DMS53 treated with DMSO at 0.1 percent for 48 hours (cell line): ENCODE measurements at regions not wholly inside any gene's neighbourhood (a gene's known extent, or its start where the extent isn't known, plus 50 kb on each side); places are given as distances from the start of the nearest gene placed in this dataset.

Source experiments
- DNase-seq: peaks from one replicate; lab custom pipeline; 2025; ENCODE audit not compliant: unreplicated experiment; lab: John Stamatoyannopoulos, UW

DNA sequence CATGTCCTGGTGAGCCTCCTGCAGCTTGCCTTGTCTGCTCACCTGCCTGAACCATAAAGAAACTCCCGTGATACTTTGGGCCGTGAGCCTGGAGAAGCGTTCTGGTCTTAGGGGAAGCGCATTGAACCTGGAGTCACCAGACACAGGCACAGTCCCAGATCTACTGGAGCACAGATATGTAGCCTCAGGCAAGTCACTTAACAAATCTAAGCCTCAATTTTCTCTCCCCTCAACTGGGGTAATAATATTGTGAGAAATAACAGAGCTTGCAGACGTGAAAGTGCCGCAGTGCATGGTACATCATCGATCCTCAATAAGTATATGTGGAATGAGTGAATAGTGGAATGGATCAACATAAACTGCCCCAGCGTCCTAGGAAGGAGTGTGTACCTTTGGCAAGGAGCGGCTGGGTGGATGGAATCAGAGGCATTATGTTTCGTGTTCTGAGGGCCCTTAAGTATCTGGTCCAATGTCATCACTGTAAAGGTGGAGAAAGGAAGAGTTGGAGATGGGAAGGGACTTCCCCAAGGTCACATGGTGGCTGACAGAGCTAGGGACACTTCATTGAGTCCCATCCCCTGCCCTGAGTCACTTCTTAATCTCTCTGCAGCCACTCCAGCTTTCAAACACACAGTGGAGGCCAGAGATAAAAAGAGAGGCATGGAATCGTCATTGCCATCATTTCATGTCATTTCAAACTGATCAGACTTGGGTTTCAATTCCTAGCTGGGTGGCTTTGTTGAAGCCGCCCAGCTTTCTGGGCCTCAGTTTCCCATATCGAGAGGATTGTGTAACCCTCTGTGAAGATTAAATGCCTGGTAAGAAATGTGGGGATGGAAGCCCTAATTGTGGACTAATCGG is 172.4 kb downstream of the DDX1 start:
- DNase-seq = no peak

DNA sequence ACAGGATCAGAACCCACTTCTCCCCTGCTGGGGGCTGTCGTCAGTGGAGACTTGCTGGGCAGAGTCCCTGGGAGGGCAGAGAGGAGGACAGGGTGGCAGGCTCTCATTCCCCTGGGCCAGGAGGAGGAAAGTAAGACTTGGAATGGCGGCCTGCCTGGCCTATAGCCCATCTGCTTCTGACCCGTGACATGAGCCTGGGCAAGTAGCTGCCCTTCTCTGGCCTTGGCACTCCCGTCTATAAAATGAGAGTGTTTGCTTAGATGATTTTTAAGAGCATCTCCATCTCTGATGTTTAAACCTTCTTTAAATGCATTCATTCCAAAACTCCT is 173.0 kb downstream of the DDX1 start:
- DNase-seq = no peak

DNA sequence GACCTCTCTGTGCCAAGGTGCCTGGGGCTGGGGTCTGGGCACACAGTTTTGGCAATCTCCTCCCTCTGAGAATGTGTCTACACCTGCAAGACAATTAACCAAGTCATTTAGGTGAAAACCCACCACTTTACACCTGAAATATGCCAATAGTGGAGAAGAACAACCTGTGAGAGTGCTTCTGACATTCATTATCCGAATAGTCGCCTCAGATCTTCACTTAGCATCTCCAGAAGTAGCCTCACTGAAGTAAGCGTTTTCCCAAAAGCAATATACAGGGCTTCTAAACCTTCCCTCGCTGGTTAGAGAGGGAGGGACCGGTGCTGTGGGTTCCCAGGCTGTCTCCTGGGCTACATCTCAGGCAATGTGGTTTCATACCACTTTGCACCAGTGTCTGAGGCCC is 173.5 kb downstream of the DDX1 start:
- no peak for DNase-seq

DNA sequence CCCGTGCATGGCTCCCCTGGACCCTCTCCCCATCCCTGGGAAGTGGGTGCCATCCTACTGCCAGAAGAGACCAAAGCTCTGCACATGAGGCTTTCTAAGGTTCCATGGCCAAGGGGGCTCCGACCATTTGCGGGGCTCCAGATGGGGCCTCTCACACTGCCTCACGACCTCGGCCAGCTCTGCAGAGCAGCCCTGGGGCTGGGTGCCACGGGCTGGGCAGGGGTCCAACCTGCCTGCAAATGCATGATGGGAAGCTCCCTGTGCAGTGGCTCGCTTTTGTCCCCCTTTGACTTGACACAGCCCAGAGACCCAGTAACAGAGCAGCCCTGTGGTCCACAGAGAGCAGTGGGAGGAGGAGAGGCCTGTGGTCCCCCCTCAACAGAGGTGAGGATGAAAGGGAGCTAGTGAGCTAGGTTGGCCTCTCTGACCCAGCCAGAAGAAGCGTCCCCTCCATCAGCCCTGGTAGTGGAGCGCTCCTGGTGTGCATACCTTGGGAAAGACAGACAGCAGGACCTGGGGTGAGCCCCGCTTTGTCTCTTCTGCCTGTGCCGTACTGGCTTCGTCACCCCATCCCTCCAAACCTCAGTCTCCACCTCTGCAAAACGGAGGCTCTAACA is 174.1 kb downstream of the DDX1 start:
- DNase-seq = no peak

DNA sequence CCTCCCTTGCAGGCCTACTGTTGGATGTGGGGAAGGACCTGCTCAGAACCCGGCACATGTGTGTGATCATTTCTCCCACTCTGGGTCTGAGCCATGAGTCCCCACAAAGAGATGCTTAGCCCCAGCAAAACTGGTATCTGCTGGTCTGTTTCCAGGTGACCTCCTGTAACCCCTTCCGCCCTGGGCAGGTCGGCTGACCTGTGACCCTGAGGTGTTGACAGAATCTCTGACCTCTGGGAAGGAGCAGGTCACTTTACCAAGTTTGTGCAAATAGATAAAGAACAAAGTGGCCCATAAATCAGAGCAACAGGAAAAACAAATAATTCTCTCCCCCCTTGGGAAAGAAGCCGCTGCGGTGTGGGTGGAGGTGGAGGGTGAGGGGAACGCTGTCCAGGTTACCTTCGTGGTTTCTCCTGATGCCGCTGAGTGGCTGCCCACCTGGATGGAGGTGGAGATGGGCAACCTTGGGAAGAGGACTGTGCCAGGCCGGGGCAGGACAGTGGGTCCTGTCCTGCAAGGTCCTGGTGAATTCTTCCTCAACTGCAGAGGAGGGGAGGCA is 174.0 kb upstream of the MYCN start:
- no peak for DNase-seq

DNA sequence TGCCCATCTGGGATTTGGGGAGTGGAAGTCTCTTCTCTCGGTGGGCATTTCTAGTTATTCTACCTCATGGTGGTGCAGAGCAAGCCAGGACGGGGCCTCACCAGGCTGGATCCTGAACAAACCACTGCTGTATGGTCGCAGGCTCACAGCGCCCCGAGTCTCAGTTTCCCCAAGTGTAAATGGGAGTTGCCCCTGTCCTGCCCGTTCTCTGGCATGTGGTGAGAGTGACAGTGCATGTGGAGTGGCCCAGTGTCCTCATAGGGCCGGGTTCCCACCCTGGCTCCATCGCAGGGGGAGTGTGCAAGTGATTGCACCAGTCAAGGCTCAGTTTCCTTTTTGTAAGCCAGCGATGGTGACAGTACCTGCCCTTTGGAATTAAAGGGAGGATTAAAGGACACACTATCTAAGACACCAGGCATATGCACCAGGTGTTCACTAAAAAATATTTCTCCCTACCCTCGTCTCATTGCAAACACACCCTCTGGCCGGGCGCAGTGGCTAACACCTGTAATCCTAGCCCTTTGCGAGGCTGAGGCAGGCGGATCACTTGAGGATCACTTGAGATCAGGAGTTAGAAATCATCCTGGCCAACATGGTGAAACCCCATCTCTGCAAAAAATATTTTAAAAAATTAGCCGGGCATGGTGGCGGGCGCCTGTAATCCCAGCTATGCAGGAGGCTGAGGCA is 173.3 kb upstream of the MYCN start:
- DNase-seq = no peak

DNA sequence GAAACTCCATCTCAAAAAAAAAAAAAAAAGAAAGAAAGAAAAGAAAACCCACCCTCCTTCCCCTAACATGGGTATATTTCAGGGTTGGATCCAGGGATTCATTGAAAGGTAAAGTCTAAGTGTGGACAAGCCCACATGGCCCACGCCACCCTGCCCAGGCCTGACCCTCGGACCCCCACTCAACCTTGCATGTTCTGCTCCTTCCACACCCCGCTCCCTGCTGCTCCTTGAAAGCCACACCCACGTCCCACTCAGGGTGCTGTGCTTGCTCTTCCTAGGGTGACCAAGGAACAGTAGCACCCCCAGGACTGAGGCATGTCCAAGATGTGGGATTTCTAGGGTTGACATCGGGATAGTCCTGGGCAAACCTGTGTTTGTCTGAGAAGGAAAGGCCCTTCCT is 172.7 kb upstream of the MYCN start:
- DNase-seq = no peak

DNA sequence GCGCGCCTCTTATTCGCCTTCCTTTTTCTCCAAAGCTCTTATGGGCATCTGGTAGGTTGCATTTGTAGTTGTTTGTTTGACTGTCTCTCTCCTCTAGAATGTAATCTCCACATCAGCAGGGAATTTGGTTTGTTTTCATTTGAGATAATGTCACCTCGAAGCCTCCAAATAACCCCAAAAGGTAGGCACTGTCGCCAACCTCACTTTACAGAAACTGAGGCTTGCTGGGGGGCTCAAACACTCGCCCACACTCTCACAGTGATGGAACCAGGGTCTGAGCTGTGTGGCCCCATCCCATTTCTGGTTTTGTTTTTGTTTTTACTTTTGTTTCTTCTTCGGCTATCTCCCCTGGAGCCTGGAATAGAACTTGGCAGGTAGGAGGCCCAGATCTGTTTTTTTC is 172.2 kb upstream of the MYCN start:
- DNase-seq = no peak

DNA sequence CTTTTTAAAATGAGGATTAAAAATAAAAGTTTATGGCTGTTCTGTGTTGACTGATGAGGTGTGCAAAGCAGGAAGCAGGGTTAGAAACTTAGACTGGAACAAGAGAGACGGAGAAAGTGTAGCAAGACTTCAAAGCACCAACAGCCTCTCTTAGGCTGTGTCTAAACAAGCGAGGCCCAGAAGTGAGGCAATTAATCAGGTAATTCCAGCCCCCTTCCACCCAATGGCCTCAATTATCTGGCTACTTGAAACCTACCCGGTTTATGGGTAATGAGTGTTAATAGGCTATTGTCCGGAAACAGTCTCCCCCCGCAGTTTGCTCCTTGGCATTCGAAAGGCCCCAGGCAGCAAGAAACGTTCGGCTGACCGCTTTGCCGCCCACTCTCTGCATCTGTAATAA is 171.7 kb upstream of the MYCN start:
- no peak for DNase-seq

DNA sequence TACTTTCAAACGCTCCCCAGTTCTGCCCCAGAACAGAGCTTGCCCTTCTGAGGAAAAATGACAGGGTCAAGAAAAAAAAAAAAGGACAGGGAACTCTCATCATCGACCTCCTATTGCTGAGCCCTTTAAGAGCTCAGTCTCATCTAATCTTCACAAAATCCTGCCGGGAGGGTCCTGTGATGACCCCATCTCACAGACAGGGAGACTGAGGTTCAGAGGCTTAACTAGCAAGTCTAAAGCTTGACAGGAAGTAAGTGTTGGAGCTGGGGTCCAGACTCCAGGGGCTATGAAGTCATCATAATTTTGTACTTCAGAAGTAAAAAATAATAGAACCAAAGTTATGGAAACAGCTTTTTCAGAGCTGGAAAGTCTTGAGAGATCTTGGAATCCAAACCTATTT is 171.1 kb upstream of the MYCN start:
- no peak for DNase-seq

DNA sequence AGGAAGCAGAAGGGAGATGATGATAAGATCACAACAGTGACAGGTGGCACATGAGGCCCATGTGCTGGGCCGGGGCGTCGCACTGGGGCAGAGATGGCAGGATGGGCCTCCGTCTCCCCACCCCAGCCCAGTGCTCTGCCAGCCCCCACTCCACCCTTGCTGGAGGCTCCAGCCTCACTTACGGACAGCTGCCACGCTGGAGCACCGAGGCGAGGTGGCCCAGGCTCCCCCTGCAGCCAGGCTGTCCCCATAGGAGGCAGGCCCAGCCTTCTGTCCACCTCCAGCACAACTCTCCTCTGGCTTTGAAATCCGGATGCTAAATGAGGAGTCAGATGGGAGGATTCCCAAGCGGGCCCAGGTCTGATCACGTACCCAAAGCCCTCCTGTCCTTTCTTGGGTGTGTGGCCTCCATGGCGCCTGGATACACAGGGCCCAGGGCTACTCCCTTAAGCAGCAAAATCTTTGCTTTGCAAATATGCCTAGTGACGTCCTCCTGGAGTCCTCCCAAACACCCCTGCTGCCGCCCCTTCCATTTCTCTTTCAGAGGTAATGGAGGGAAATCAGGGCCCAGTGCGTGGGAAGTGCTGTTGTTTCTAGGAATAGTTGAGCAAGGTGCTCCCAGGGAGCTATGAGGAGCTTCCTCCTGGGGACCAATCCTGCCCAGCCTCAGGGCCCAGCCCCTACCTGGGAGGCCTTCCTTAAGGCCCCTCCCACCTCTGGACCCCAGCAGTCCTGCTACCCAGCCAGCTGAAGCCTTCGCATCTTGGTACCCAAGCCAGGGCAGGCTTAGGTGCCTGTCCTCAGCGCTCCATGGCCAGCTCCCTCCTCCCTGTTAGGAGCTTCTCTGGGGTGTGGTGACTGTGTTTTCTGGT is 170.4 kb upstream of the MYCN start:
- DNase-seq = no peak

DNA sequence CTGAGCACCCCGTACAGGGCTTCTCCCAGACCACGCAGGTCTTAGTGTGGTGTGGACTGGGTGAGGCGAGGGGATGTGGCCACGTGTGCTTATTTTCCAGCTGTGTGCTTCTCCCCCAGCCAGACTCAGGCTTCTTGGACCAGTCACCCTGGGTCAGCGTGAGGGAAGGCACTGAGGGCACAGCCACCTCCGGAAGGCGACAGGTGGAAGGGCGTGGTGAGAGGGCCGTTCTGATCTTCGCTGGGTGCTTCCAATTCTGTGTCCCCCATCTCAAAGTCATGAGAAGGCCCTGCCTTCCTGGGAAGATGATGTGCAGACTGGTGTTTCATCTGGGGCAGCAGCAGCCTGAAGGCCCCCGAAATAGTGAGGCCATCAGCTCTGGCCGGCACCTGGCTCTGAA is 169.7 kb upstream of the MYCN start:
- no peak for DNase-seq

DNA sequence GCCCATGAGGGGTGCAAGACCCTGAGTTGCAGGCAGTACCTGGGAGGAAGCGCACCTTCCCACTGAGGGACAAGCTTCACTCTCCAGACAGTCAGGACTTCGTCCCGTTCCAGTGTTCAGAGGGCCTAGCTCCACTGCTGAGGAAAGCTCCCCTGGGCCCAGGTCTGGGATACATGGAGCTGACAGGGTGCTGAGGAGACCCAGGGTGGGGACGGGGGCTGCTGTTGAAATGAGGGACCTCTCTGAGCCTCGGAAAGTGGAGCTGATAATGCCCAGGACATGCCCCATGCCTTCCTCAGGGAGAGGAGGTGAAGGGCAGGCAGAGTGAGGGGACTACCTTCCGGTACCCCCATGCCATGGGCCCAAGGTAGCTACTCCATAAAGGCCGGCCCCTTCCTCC is 169.2 kb upstream of the MYCN start:
- no peak for DNase-seq

DNA sequence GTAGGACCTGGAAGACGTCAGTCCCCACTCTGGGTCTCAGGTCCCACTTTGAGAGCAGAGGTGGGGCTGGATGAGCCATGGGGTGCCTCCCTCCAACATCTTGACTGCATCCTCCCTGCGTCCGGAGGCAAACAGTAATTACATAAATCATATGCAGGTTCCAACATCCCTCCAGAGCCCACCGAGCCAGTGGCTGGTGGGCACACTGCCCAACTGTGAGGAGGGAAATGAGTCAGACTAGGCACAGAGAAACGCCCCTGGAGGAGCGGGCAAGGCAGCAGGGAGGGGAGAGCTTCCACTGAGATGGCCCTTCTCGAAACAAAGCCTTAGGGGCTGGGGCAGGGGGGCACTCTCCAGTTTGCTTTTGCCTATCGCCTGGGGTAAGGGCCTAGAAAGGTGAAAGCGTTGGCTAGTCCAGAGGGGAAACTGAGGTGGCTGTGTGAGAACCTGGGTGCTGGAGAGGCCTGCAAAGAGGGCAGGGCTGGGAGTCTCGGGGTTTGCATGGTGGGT is 168.2 kb upstream of the MYCN start:
- no peak for DNase-seq

DNA sequence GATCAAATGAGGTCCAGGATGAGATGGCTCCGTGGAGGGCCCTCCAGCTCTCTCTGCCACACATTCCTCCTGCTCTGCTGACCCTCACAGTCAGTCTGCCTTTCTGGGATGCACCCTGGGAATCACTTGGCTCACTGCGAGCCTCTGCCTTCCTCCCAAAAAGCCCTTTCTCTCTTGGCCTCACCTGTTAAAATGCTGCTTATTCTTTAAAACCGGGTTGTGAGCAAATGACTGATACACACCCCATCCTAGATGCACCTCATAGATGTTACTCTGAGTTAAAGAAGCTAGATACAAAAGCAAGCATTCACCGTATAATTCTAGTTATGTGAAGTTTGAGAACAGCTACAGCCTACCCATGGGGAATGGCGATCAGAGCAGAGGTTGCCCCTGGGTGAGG is 167.7 kb upstream of the MYCN start:
- DNase-seq = no peak

DNA sequence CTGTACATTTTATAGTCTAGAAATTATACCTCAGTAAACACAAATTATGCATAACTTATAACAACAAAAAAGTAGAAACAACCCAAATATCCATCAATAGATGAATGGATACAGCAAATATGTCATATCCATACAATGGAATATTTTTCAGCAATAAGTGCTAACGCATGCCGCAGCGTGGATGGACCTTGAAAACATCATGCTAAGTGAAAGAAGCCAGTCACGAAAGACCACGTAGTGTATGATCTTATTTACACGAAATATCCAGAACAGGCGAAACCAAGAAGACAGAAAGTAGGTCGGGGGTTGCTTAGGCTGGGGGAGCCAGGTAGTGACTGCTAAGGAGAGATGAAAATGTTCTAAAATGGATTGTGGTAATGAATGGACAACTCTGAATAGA is 167.1 kb upstream of the MYCN start:
- DNase-seq = no peak

DNA sequence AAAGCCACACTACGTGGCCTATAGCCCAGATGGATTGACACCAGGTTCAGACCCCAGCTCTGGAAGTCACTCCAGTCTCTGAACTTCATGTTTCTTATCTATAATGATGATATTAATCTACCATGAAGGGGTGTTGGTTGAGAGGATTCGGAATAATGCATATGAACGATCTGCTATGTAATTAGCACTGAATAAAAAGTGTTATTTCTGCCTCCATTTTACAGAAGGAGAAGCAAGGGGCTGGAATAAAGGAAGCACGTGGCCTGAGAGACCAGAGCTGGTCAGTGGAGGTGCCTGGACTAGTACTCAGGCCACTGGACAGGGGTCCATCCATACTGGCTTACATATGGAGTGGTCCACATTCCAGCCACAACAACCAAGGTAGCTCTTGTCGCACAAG is 166.5 kb upstream of the MYCN start:
- no peak for DNase-seq

DNA sequence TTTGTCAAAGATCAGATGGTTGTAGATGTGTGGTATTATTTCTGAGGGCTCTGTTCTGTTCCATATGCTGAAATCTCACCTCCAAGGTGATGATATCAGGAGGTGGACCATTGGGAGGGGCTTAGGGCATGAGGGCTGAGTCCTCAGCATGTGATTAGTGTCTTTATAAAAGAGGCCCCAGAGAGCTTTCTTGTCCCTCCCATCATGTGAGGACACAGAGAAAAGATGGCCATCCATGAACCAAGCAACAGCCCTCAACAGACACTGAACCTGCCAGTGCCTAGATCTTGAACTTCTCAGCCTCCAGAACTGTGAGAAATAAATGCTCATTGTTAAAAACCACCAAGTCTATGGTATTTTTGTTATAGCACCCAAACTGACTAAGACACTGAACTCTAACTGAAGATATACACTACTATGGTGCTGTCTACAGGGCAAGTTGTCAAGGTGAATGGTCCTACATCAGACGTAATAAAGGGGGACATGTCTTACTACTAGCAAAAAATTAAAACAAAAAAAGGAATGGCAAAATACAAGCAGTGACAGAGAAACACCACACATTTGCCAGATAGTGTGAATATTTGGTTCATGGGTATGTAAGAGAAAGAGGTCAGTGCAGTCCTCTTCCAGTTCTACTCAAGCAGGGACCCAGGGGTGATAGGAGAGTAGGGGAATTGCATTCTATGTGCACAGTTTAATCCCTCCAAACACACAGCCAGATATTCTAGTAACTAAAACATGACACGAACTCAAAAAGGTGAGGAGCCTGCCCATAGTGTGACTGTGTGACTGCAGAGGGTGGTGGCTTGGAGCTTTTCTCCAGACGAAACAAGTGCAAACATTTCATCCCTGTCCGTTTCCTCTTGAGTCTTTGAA is 164.4 kb upstream of the MYCN start:
- no peak for DNase-seq

DNA sequence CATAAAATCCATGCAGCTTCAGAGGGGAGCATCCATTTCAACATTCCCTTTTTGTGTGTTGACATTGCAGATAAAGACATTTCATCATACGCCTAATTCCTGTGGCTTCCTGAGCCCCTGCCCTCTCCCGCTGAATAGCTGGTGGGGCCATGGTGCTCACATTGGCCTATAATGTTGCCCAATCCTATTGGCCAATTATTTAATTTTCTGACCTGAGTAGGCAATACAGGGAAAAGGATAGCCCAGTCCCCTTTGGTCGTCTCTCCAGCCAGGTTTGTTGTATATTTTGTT is 163.8 kb upstream of the MYCN start:
- no peak for DNase-seq

DNA sequence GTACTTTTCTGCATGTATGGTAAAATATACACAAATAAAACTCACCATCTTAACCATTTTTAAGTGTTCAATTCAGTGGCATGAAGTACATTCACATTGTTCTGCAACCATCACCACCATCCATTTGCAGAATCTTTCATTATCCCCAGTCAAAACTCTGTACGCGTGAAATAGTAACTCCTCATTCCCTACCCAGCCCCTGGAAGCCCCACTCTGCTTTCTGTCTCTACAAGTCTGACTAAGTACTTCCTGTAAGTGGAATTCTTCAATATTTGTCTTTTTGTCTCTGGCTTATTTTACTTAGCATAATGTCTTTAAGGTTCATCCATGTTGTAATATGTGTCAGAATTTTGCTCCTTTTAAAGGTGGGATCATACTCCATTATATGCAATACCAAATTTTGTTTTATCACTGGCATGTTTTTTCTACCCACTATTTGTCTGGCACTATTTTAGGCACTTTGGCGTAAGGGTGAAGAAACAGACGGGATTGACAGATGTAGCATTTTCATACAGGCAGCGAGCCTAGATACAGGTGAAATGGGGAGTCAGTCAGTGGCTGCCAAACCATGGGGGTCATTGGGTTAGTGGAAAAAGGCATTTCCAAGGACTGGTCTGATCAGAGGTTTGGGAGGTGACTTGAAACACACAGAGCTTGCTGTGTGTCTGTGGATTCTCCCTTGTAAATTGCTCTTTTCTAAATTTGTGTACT is 163.2 kb upstream of the MYCN start:
- DNase-seq = no peak
